ENCODE measurements at regions not wholly inside any gene's neighbourhood (a gene's known extent, or its start where the extent isn't known, plus 50 kb on each side); places are given as distances from the start of the nearest gene placed in this dataset.
"Not testable (repeated sequence)": the region's sequence is repeated elsewhere in the genome, so short reads cannot be mapped to it uniquely, and the experiment has no call there.

DNA sequence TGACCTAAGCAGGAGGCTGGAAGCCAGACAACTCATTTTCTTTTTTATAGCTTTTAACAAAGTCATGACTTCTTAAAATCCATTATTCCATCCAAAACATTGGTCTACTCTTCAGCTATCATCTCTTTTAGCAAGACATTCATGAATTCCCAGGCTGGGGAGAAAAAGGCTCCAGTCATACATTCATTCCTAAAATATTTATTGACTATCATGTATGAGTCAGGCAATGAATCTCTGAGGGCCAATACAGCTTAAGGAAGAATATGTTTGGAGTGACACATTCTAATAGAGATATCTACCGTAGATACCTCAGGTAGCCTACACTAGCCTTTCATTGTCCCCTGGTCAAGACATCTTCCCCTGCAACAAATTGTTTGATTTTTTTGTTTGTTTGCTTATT lies 196.4 kb upstream of the NANOGP8 start:
- peak; percentile 84 for DNase-seq

DNA sequence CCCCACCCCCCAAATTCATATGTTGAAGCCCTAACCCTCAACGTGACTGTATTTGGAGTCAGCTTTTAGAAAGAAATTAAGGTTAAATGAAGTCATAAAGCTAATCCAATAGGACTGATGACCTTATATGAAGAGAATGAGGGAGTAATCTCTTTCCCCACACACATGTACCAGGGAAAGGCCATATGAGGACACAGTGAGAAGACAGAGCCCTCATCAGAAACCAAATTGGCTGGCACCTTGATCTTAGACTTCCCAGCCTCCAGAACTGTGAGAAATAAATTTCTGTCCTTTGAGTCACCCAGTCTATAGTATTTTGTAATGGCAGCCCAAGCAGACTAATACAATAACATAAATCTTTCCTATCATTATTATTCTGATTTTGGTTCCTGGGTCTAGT lies 194.7 kb upstream of the NANOGP8 start:
- DNase-seq = peak; percentile 78

DNA sequence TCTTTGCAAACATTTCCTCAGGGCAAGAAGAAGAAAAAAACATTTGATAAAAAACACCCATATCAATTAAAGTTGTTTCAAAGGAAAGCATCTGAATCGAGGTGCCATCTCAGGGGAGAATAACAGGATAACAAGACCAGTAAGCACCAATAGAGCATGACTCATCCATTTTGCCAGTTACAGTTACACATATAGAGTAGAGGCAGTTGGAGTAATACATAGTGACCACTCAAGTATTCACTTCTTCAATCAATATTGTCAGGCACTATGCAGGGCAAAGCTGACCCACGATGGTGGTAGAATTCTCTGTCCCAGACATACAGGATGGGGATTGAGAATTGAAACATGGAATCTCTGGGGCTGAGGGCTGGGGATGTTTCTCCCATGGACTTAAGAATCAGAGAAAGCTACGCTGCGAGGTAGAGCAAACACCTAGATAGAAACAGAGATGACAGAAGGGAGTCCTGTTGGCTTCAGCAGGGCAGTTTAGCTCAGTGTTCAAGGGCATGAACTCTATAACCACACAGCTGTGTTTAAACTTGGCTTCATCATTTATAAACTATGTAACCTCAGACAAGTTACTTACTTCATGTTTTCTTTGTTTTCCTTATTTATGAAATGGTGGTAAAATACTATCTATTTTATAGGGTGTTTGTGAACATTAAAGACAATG lies 186.4 kb upstream of the NANOGP8 start:
- DNase-seq = no peak

DNA sequence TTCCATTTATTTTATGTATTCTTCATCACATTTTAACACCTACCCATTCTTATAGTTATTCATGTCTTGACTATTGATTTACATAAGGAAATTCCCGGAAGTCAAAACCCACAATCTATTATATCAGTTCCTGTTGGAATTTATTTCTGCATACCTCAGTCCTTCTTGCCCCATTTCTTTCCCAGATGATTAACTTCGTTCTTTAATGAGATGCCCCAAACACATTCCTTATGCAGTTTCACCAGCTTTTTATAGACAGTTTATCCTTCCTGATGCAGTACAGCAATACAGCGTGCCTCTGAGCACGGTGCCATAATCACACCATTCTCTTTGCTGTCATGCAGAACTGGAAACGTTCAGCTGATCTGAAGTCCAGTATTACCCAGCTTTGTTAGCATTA lies 175.8 kb upstream of the NANOGP8 start:
- peak; percentile 41 for DNase-seq

DNA sequence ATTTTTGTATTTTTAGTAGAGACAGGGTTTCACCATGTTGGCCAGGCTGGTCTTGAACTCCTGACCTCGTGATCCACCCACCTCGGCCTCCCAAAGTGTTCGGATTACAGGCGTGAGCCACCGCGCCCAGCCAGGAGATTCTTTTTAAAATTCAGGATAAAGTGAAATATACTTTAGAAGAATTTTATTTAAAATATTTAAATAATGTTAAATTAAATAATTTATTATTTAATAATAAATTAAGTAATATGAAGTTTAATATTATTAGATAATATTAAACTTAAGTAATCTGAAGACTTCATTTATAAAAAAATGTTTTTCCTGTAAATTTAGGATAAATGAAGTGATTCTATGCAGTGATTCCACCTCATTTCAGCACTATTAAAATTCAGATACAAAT lies 175.2 kb upstream of the NANOGP8 start:
- not testable (repeated sequence) for DNase-seq

DNA sequence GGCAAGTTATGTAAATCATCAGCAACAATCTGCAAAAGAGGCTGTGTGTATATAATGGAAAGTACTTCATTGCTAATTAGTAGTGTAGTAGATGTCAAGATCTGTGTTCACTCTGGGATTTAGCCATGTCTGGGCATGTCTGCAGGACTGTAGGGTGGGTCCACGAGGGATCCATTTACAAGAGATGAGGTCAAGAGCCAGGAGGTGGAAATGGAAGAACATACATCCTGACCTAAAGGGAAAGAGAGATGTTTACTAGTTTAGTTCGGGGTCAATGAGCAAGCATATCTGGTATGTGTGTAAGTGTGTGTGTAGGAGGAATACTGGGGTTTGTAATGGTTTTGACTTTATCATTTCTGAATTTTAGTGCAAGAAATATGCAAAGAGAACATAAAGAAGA lies 171.5 kb upstream of the NANOGP8 start:
- no peak for DNase-seq

DNA sequence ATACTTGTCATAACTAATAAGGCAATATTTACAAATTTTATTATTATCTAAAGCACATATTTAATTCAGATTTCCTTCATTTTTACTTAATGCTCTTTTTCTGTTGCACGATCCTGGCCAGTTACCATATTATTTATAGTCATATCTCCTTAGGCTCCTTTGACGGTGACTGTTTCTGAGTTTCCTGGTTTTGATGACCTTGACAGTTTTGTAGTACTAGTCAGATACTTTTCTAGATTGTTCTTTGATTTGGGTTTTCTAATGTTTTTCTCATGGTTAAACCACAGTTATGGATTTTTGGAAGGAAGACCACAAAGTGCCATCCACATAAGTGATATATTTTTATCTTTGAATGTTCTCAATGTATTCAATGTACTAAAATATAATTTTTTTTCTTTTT lies 171.0 kb upstream of the NANOGP8 start:
- DNase-seq = no peak

DNA sequence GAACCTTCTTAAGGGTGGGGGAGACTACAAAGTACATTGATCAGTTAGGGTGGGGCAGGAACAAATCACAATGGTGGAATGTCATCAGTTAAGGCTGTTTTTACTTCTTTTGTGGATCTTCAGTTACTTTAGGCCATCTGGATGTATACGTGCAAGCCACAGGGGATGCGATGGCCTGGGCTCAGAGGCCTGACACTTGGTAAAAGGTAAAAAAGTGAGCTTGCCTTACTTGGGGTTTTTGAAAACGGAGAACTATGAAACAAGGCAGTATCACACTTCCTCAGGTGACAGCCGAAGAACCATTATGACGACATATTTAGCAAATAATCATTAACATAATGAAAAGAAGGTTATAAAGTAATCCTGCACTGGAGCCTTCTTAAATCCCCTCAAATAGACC lies 169.8 kb upstream of the NANOGP8 start:
- DNase-seq = not testable (repeated sequence)

DNA sequence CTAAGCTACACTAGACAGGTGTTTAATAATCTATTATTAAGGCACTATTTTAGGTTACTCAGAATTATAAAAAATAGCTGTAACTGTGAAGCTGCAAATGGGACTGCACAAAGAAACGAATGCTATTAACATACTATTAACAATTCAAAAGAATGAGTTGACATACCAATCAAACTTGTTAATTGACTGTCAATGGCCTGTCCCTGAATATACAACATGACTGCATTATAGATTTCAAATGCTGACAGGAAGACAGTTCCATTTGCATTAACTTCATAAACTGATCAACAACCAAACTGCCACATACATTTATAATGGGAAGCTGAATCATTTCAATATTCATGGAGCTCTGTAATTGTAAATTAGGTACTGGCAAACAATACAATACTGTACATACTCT lies 169.0 kb upstream of the NANOGP8 start:
- no peak for DNase-seq

DNA sequence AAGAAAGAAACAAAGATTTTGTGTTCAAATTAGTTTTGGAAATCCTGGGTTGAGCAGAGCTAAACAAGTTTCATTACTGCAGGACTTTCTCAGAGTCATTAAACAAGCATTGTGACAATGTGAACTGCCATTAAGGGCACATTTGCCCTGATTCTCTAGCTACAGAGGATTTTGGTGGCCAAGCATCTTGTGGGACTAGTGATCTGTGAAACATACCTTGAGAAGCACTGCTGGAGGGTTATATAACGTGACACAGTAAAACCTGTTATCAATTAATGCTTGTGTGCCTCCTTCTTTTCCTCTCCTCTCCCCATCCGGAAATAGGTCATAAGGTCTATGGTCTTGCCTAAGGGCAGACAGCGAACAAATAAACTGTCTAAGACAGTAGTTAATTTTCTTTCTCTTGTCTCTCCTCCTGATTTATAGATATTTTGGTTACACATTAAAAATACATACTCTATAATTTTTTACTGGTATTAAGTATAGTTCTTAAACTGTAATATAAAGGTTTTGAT lies 167.3 kb upstream of the NANOGP8 start:
- DNase-seq = no peak

DNA sequence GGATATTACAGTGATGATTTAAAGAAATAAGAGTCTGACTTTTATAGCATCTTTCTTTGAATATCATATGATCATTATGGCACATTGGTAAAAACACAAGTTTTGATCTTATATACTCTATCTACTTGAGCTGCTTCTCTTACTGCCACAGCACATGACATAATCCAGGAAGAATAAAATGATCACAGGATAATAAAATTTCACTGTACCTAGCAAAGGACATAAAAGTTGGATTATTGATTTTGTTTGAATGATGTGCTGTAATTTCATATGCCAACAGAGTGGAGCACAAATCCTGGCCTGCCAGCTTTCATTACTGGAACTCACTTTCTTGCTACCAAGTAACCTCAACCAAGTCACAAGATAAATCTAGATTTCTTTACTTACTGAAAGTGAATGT lies 162.1 kb upstream of the NANOGP8 start:
- DNase-seq = no peak

DNA sequence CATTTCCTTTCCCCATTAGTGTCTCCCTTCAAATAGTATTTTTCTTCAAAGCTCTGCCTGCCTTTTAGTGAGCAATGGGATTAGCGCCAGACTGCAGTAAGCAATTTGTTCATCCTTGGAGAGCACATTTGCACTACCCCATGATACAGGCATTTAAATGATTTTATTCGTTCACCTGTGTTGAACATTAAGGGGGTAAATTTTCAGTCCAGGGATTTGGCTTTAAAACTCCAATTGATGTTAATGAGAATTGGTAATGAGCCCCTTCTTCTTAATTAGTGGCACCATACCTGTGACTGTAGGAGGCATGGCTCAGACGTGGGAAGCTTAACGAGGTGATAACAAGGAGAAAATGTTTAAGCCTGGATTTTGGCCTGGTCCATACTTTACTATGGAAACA lies 161.4 kb upstream of the NANOGP8 start:
- DNase-seq = no peak

DNA sequence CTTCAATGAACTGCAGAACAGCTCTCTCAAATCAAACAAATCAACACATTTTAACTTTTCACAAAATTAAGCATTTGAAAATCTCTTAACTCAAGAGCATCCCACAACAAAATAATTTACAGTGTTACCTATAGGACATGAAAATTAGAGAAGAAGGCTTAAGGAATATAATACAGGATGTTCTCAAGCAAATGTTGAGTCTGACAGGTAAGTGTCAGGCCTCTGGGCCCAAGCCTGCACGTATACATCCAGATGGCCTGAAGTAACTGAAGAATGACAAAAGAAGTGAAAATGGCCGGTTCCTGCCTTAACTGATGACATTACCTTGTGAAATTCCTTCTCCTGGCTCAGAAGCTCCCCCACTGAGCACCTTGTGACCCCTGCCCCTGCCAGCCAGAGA lies 160.6 kb upstream of the NANOGP8 start:
- DNase-seq = not testable (repeated sequence)

DNA sequence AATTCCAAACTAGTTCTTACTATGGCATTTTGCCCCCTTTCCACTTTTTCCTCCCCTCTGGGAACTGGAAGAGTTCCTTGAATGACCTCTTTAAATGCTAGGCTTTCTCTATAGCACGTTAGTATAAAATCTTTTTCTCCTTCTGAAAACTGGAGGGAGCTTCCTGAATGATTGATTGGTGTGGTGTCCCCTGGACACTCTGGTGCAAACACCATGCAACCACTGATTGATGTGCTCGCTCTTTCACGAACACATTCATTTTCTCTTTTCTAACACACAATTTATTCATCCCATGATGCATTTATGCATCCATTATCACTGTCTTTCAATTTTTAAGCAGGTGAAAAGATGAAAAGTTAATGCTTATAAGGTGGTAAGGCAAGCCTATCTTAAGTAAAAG lies 159.1 kb upstream of the NANOGP8 start:
- DNase-seq = peak; percentile 5

DNA sequence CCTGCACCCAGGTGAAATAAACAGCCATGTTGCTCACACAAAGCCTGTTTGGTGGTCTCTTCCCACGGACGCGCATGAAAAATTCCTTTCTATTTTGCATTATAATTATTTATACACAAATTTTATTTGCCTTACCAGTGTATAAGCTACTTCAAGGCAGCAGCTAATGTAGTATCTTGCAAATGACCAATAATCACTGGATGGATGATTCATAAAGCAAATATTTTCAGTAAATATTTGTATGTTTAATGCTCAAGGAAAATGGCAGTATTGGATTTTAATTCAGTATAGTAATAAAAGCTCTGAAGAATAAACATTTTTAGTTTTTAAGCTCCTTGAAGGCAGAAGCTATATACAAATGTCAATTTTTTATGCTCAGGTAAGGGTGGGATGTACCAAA lies 158.7 kb upstream of the NANOGP8 start:
- no peak for DNase-seq

DNA sequence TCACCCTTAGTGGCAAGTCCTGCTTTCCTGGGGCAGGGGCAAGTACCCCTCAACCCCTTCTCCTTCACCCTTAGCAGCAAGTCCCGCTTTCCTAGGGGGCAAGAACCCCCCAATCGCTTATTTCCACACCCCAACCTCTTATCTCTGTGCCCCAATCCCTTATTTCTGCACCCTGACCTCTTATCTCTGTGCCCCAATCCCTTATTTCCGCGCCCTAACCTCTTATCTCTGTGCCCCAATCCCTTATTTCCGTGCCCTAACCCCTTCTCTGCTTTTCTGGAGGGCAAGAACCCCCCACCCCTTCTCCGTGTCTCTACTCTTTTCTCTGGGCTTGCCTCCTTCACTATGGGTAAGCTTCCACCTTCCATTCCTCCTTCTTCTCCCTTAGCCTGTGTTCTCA lies 154.6 kb upstream of the NANOGP8 start:
- not testable (repeated sequence) for DNase-seq

DNA sequence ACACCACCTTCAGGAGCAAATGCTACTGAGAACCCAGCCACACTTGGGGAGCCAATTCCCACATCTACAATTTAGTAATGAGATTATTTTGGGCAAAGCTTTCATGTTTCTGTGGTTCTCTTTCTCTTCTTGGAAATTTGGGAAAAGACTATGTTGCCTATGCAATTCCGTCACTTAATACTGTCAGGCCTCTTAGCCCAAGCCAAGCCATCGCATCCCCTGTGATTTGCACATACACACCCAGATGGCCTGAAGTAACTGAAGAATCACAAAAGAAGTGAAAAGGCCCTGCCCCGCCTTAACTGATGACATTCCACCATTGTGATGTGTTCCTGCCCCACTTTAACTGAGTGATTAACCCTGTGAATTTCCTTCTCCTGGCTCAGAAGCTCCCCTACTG lies 153.4 kb upstream of the NANOGP8 start:
- DNase-seq = not testable (repeated sequence)

DNA sequence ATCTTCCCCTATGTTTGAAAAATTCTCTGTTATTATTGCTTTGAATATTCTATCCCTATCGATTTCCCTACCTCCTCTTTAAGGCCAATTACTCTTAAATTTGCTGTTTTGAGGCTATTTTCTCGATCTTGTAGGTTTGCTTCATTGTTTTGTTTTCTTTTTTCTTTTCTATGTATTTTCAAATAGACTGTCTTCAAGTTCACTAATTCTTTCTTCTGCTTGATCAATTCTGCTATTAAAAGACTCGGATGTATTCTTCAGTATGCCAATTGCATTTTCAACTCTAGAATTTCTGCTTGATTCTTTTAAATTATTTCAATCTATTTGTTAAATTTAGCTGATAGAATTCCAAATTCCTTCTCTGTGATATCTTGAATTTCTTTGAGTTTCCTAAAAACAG lies 144.0 kb upstream of the NANOGP8 start:
- DNase-seq = no peak

DNA sequence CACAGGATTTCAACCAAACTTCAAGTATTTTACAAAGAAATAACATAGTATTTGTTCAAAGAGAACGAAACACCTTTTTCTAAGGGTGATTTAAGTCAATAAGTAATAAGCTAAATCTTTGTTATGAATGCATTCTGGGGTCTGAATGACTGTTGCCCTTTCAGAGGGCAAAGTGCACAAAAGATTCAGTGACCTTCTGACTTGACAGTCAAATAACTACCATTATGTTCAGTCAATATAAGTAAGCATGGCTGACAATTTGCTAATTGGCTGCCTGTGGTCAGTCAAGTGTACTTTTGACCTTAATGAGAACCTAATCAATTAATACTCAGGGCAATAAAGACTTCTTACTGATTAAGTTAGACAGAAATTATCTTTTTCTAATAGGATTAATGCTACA lies 133.1 kb upstream of the NANOGP8 start:
- DNase-seq = no peak

DNA sequence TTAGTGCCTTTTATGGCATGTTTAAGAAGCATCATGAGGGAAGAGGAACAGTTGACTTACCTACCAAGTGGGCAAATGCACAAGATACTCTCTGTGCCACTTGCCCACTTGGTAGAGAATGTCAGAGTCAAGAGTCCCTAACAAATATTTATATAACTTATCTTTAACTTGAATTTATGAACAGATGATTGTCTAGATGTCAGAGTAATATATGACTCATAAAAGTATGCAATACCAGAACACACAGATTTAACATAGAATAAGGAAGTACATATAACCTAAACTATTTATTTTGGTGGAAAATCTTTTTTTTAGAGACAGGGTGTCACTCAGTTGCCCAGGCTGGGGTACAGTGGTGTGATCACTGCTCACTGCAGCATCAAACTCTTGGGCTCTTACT lies 130.0 kb upstream of the NANOGP8 start:
- DNase-seq = no peak

DNA sequence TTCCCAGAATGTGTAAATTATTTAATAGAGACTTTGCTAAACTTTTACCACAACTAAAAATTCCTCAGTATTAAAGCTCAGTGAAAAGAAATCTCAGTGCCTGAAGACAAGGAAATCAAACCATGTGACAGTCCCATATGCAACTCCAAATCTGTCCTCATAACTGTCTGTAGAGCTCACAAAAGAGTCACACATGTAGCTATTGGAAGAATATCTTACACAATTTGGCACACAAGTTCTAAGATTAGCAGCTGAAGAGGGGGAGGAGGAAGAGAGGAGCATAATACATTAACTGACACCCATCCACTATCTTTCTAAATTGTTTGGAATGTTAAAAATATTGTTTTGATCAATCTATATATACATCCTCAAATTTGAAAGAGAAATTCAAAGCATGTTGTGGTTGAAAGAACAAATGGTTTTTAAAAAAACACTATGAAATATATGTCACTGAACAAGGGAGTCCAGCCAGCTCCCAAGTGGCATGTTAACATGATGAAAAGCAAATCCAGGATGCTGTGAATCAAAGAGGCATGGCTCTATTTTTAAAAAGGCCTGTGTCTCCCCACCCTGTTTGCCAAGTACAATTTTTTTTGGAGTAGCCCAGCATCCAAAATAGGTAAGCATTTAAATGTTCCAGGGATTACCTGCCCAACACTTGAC lies 126.3 kb upstream of the NANOGP8 start:
- DNase-seq = no peak

DNA sequence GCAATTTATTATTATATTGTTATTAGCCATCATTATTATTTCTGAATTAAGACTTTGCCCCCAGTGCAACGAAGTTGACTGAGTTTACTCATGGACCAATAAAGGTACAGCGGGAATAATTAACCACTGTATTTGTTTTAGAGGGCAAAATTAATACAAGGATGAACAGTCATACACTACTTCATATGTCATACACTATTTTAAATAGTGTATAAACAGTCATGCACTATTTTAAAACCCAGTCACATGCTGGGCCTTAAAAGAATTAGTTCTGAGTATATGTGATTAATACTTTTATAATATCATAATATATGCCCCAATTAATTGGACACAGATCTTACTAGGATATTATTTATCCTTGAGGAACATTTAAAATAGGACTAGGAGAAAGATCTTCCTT lies 125.3 kb upstream of the NANOGP8 start:
- DNase-seq = no peak

DNA sequence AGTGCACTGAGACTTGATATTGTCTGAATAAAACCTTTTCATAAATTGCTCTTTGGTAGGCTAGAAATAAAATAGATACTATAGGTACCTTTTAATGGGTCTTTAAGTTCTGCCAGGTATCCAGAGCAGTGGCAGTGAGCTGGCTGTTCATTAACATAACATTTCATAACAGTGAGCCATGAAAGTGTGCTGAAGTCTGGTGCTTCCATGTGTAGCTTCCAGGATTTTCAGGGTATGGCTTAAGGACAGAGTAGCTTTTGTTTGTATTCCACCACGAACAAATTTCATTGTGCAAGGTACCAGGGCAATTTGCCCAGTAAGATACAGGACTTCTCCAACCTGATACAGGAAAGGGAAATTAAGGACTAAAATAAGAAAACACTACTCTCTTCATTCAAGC lies 124.7 kb upstream of the NANOGP8 start:
- no peak for DNase-seq

DNA sequence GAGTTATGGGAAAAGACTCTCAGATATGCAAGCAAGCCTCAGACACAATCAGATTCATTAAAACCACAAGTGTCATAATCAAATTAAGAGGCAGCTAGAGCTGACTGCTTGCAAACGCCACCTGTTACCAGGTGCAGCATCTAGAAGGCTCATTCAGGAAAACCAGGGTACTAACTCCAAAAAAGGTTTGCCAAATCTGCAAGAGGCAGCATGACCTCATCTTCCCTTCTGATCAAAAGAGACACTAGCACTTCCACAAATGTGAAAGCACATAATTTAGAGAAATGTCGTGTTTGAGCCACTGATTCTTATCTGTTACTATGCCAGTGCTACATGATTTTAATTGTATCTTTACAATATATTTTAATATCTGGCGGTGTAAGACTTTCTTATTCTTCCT lies 123.3 kb upstream of the NANOGP8 start:
- DNase-seq = no peak
